Hematopoietic multipotent progenitor cell treated with erythropoietin and hydrocortisone succinate and interleukin-3 and kit ligand, for 8 days (in vitro differentiated cells): ENCODE measurements at regions not wholly inside any gene's neighbourhood (a gene's known extent, or its start where the extent isn't known, plus 50 kb on each side); places are given as distances from the start of the nearest gene placed in this dataset.

Experiments
- DNase-seq: peaks from one replicate; pipeline ENCODE4 v3.0.0-alpha.2; 2015

- DNase-seq: no peak
These were observed 51.4 kb upstream of the CISTR start for GRCh38 chr12:53803194-53803593.

GRCh38 chr12:53803703-53804102 is 51.9 kb upstream of the CISTR start:
- DNase-seq: peak; percentile 12

GRCh38 chr12:53804429-53804828 is 52.6 kb upstream of the CISTR start:
- DNase-seq: no peak

GRCh38 chr12:53805067-53805466 is 53.3 kb upstream of the CISTR start:
- DNase-seq: no peak

GRCh38 chr12:53805791-53806190 is 54.0 kb upstream of the CISTR start:
- no peak for DNase-seq

GRCh38 chr12:53806721-53807120 is 54.9 kb upstream of the CISTR start:
- DNase-seq: no peak

- DNase-seq: peak; percentile 67
These were observed 55.6 kb upstream of the CISTR start for GRCh38 chr12:53807322-53807860.

GRCh38 chr12:53808023-53808705 is 56.4 kb upstream of the CISTR start:
- peak; percentile 6 for DNase-seq

GRCh38 chr12:53809005-53809404 is 57.2 kb upstream of the CISTR start:
- DNase-seq: peak; percentile 94

GRCh38 chr12:53810950-53811349 is 59.2 kb upstream of the CISTR start:
- no peak for DNase-seq

GRCh38 chr12:53811606-53812005 is 59.8 kb upstream of the CISTR start:
- DNase-seq: no peak

- no peak for DNase-seq
These were observed 64.7 kb upstream of the CISTR start for GRCh38 chr12:53816360-53817020.

GRCh38 chr12:53817021-53817389 is 65.2 kb upstream of the CISTR start:
- no peak for DNase-seq

GRCh38 chr12:53820514-53821306 is 68.9 kb upstream of the CISTR start:
- DNase-seq: no peak

GRCh38 chr12:53824001-53824712 is 72.4 kb upstream of the CISTR start:
- no peak for DNase-seq

- no peak for DNase-seq
These were observed 73.7 kb upstream of the CISTR start for GRCh38 chr12:53825246-53826081.

- DNase-seq: no peak
These were observed 75.5 kb upstream of the CISTR start for GRCh38 chr12:53827306-53827705.

- no peak for DNase-seq
These were observed 76.8 kb upstream of the CISTR start for GRCh38 chr12:53828598-53828997.

- DNase-seq: no peak
These were observed 77.5 kb upstream of the CISTR start for GRCh38 chr12:53829130-53829819.

- no peak for DNase-seq
These were observed 78.9 kb upstream of the CISTR start for GRCh38 chr12:53830631-53831030.

GRCh38 chr12:53836119-53836655 is 84.4 kb upstream of the CISTR start:
- DNase-seq: no peak
